ENCODE measurements at regions not wholly inside any gene's neighbourhood (a gene's known extent, or its start where the extent isn't known, plus 50 kb on each side); places are given as distances from the start of the nearest gene placed in this dataset.

- TF ChIP-seq ESRRA (CRISPR knock-in tag; IDR thresholded peaks at IDR 0.05; ENCODE audit: borderline replicate concordance) (no peak), NR1H2 (CRISPR knock-in tag; IDR thresholded peaks at IDR 0.05) (no peak), USF1 (CRISPR knock-in tag; IDR thresholded peaks at IDR 0.05) (no peak), SP1 (CRISPR knock-in tag; conservative IDR thresholded peaks at IDR 0.05) (no peak), CTCF (IDR thresholded peaks at IDR 0.05) (no peak), ZSCAN18 (CRISPR knock-in tag; IDR thresholded peaks at IDR 0.05) (no peak), MAX (CRISPR knock-in tag; IDR thresholded peaks at IDR 0.05) (no peak), ZNF121 (CRISPR knock-in tag; IDR thresholded peaks at IDR 0.05) (no peak), ATF3 (CRISPR knock-in tag; conservative IDR thresholded peaks at IDR 0.05) (no peak), TEAD1 (CRISPR knock-in tag; IDR thresholded peaks at IDR 0.05) (no peak)
Observed at GRCh38 chr5:171654881-171655280, 130.7 kb upstream of the SMIM23 start.

All from WTC11 (cell line).